ENCODE measurements at regions not wholly inside any gene's neighbourhood (a gene's known extent, or its start where the extent isn't known, plus 50 kb on each side); places are given as distances from the start of the nearest gene placed in this dataset.
"Not testable (repeated sequence)": the region's sequence is repeated elsewhere in the genome, so short reads cannot be mapped to it uniquely, and the experiment has no call there.

GRCh38 chr19:56981440-56981839, 138.3 kb upstream of the USP29 start:
- TF ChIP-seq EZH2 (IDR thresholded peaks at IDR 0.05; ENCODE audit: insufficient read depth, poor library complexity, severe bottlenecking); EZH2phosphoT487 (IDR thresholded peaks at IDR 0.05; ENCODE audit: insufficient read depth, low read depth): not testable (repeated sequence)

All from GM23248 (cell line).